GM13977 (cell line): ENCODE measurements at regions not wholly inside any gene's neighbourhood (a gene's known extent, or its start where the extent isn't known, plus 50 kb on each side); places are given as distances from the start of the nearest gene placed in this dataset.

Source experiments
- DNase-seq: peaks from one replicate; pipeline ENCODE4 v3.0.0; 2012; ENCODE audit warnings: low spot score
- in situ Hi-C: fragments of 300-500 bp; cut with MboI; formaldehyde crosslinking; loops from one replicate; pipeline ENCODE4 v1.12.0; 2022; ENCODE audit warnings: low sequenced_read_pairs, low pct_unique_long_range_greater_than_20kb, mixed read lengths, inconsistent platforms; ENCODE audit not compliant: unreplicated experiment
- TF ChIP-seq, protein P1 (sequence below): IDR thresholded peaks from 2 replicates; pipeline ENCODE4 v1.5.1; 2012; ENCODE audit warnings: mild to moderate bottlenecking, control low read depth; ENCODE audit not compliant: insufficient read depth; ENCODE audit errors: extremely low read depth, missing control alignments

- DNase-seq, result no peak
- TF ChIP-seq, protein P1, sequence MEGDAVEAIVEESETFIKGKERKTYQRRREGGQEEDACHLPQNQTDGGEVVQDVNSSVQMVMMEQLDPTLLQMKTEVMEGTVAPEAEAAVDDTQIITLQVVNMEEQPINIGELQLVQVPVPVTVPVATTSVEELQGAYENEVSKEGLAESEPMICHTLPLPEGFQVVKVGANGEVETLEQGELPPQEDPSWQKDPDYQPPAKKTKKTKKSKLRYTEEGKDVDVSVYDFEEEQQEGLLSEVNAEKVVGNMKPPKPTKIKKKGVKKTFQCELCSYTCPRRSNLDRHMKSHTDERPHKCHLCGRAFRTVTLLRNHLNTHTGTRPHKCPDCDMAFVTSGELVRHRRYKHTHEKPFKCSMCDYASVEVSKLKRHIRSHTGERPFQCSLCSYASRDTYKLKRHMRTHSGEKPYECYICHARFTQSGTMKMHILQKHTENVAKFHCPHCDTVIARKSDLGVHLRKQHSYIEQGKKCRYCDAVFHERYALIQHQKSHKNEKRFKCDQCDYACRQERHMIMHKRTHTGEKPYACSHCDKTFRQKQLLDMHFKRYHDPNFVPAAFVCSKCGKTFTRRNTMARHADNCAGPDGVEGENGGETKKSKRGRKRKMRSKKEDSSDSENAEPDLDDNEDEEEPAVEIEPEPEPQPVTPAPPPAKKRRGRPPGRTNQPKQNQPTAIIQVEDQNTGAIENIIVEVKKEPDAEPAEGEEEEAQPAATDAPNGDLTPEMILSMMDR, result no peak
- in situ Hi-C loops, result no loop called here
Observed at GRCh38 chr15:85932391-85932790, 137.7 kb upstream of the KLHL25 start.

- no peak for DNase-seq
- in situ Hi-C loops, result no loop called here
- TF ChIP-seq, protein P1, result no peak
Observed at GRCh38 chr15:85934691-85935090, 140.0 kb upstream of the KLHL25 start.

- in situ Hi-C loops, result no loop called here
- no peak for DNase-seq
- TF ChIP-seq, protein P1, result no peak
Observed at GRCh38 chr15:85935182-85935581, 140.5 kb upstream of the KLHL25 start.

GRCh38 chr15:85937661-85938060 lies 142.0 kb upstream of the AGBL1 start:
- DNase-seq, result no peak
- in situ Hi-C loops, result no loop called here
- TF ChIP-seq, protein P1, result no peak

DNA sequence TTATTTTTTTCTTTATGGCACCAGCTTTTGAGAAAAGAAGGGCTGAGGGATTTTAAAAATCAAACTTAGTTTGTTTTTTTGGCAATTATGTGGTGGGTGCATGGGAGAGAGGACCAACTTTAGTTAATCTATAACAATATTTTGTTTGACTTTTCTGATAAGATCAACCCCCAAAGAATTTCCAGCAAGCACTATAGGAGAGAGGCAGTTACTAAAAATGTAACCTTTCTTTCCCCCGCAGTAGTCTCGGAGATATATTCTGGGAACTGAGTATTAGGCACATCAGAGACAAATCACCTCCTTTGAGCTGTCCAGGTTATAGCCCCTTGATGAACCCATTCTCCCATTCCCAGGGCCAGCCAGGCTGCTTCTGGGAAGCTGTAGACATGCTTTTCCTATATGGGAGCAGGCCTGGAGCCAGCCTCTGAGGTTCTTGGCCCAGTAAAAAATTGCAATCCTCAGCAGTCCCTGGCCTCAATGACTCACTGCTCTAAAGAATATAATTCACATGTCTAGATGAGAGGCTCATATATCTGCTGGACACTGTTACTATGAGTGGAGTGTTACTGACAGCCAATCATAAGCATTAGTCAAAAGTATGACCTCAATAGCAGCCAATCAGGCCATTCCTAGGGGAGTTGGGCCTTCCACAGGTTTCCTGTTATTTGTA lies 138.3 kb upstream of the AGBL1 start:
- TF ChIP-seq, protein P1, result no peak
- no peak for DNase-seq
- in situ Hi-C loops, result no loop called here

- TF ChIP-seq, protein P1, result no peak
- no peak for DNase-seq
- in situ Hi-C loops, result no loop called here
Observed at GRCh38 chr15:85942632-85943031, 137.0 kb upstream of the AGBL1 start.
